ENCODE measurements at regions not wholly inside any gene's neighbourhood (a gene's known extent, or its start where the extent isn't known, plus 50 kb on each side); places are given as distances from the start of the nearest gene placed in this dataset.

DNA sequence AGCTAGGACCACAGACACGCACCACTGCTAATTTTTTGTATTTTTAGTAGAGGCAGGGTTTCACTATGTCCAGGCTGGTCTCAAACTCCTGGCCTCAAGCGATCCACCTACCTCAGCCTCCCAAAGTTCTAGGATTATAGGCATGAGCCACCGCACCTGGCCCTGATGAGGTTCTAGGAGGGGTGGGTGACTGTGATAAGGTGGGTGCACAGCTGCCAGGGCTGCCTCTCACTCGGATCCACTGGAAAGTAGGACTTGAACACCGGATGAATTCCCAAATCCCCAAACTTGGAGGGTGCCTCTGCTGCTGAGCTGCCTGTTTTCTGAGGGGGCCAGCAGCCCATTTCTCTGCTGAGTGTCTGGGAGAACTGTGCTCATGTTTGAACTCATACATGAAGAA, 68.2 kb upstream of the PARP1 start:
- Histone ChIP-seq H3K9me3 (ENCODE audit: control insufficient read depth, insufficient read depth, low read length) (no peaks in the 10 kb centered on the region), H3K27ac (ENCODE audit: low read depth, low read length) (no peak overlapping the region), H3K4me3 (ENCODE audit: low read depth, low read length) (no peak overlapping the region), H3K27me3 (ENCODE audit: control insufficient read depth, insufficient read depth, low read length) (peaks cover 2% of the 10 kb centered on the region)
- DNase-seq (ENCODE audit: low read depth, low spot score): no peak
- TF ChIP-seq, protein P1, sequence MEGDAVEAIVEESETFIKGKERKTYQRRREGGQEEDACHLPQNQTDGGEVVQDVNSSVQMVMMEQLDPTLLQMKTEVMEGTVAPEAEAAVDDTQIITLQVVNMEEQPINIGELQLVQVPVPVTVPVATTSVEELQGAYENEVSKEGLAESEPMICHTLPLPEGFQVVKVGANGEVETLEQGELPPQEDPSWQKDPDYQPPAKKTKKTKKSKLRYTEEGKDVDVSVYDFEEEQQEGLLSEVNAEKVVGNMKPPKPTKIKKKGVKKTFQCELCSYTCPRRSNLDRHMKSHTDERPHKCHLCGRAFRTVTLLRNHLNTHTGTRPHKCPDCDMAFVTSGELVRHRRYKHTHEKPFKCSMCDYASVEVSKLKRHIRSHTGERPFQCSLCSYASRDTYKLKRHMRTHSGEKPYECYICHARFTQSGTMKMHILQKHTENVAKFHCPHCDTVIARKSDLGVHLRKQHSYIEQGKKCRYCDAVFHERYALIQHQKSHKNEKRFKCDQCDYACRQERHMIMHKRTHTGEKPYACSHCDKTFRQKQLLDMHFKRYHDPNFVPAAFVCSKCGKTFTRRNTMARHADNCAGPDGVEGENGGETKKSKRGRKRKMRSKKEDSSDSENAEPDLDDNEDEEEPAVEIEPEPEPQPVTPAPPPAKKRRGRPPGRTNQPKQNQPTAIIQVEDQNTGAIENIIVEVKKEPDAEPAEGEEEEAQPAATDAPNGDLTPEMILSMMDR (IDR thresholded peaks at IDR 0.05; ENCODE audit: low read depth, low read length): no peak
- CTCF ChIA-PET: no interaction called here
- POLR2A ChIA-PET: interaction anchor here (0.6 kb wide), 1 partner anchor 117 kb away, joined by 3 read pairs; no protein-coding TSS in a partner anchor

DNA sequence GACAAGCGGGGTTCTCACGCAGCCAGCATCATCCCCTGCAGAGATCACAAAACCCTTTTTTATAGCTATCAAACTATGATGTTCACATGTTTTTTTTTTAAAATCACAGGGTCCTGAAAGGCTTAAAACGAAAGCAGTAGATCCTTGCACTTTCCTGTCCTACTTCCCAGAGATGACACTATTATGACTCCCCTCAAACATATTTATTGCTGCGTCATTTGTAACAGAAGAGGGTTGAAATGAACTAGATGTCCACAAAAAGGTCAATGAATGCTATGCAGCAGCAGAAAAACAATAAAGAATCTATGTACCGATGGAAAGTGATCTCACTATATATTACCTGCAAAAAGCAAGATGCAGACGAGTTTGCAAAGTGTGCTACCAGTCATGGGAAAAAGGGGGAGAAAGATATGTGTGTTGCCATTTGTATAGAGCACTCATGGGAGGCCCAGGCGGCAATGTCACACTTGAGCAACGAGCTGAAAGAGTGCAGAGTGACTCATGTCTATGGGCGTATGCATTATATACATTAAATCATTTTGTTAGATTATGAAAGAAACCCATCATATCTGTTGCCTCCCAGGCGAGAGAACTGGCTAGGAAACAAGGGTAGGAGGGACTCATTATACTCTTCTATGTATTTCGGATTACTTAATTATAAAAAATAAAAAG, 68.9 kb upstream of the PARP1 start:
- no peak for DNase-seq (ENCODE audit: low read depth, low spot score)
- H3K27me3 ChIP-seq (ENCODE audit: control insufficient read depth, insufficient read depth, low read length): peaks cover 9% of the 10 kb centered on the region
- ChIA-PET CTCF (no interaction called here), POLR2A (no interaction called here)
- H3K27ac ChIP-seq (ENCODE audit: low read depth, low read length): no peak overlapping the region
- no peaks in the 10 kb centered on the region for H3K9me3 ChIP-seq (ENCODE audit: control insufficient read depth, insufficient read depth, low read length)
- no peak overlapping the region for H3K4me3 ChIP-seq (ENCODE audit: low read depth, low read length)
- TF ChIP-seq, protein P1 (IDR thresholded peaks at IDR 0.05; ENCODE audit: low read depth, low read length): no peak

- TF ChIP-seq, protein P1 (IDR thresholded peaks at IDR 0.05; ENCODE audit: low read depth, low read length): no peak
- Histone ChIP-seq H3K4me3 (ENCODE audit: low read depth, low read length) (no peak overlapping the region), H3K9me3 (ENCODE audit: control insufficient read depth, insufficient read depth, low read length) (no peaks in the 10 kb centered on the region), H3K27ac (ENCODE audit: low read depth, low read length) (no peak overlapping the region), H3K27me3 (ENCODE audit: control insufficient read depth, insufficient read depth, low read length) (peaks cover 21% of the 10 kb centered on the region)
- ChIA-PET POLR2A (no interaction called here), CTCF (interaction anchor here (0.5 kb wide), 1 partner anchor 369 kb away, joined by 3 read pairs; no protein-coding TSS in a partner anchor)
- no peak for DNase-seq (ENCODE audit: low read depth, low spot score)
Observed at GRCh38 chr1:226479474-226479873, 69.1 kb upstream of the STUM start.

DNA sequence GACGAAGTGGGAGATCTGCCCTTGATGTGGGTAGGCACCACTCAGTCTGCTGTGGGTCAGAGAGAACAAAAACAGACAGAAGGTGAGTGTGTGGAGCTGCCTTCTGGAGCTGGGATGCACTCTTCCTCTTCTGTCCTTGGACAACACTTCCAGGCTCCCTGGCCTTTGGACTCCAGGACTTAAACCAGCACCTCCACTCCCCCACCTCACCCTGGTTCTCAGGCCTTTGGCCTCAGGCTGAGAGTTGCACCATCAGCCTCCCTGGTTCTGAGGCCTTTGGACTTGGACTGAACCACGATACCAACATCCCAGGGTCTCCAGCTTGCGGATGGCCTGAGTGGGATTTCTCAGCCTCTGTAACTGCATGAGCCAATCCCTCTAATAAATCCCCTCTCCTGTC, 68.1 kb upstream of the STUM start:
- H3K27me3 ChIP-seq (ENCODE audit: control insufficient read depth, insufficient read depth, low read length): peaks cover 23% of the 10 kb centered on the region
- H3K27ac ChIP-seq (ENCODE audit: low read depth, low read length): no peak overlapping the region
- ChIA-PET CTCF (no interaction called here), POLR2A (no interaction called here)
- H3K9me3 ChIP-seq (ENCODE audit: control insufficient read depth, insufficient read depth, low read length): no peaks in the 10 kb centered on the region
- DNase-seq (ENCODE audit: low read depth, low spot score): no peak
- no peak overlapping the region for H3K4me3 ChIP-seq (ENCODE audit: low read depth, low read length)
- TF ChIP-seq, protein P1 (IDR thresholded peaks at IDR 0.05; ENCODE audit: low read depth, low read length): no peak

DNA sequence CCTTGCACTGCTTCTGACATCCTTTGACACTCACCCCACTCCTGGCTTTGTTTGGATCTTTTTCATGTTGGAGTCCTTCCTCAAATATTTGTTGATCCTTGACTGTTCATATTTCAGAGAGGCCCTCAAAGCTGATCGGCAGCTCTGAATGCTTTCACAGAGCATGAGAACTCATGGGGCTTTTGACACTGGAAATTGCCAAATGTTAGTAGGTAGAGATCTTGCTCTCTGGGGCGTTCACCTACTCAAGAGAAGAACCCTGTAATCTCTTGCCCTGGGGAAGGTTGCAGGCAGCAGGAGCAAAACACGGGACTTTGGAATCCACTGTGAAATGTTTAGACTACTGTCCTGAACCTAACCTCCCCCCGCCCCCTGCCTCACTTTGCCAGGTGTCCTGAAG, 67.4 kb upstream of the STUM start:
- TF ChIP-seq, protein P1 (IDR thresholded peaks at IDR 0.05; ENCODE audit: low read depth, low read length): no peak
- ChIA-PET CTCF (no interaction called here), POLR2A (no interaction called here)
- H3K27me3 ChIP-seq (ENCODE audit: control insufficient read depth, insufficient read depth, low read length): peaks cover 25% of the 10 kb centered on the region
- no peak overlapping the region for H3K4me3 ChIP-seq (ENCODE audit: low read depth, low read length)
- no peak overlapping the region for H3K27ac ChIP-seq (ENCODE audit: low read depth, low read length)
- no peak for DNase-seq (ENCODE audit: low read depth, low spot score)
- no peaks in the 10 kb centered on the region for H3K9me3 ChIP-seq (ENCODE audit: control insufficient read depth, insufficient read depth, low read length)
